HG03039 (cell line): ENCODE measurements at regions not wholly inside any gene's neighbourhood (a gene's known extent, or its start where the extent isn't known, plus 50 kb on each side); places are given as distances from the start of the nearest gene placed in this dataset.
"Not testable (repeated sequence)": the region's sequence is repeated elsewhere in the genome, so short reads cannot be mapped to it uniquely, and the experiment has no call there.

Experiments used
- ATAC-seq: cut with Tn5 transposase; IDR thresholded peaks from one replicate; pipeline ENCODE4 v1.9.1; 2021; ENCODE audit warnings: mild to moderate bottlenecking, moderate library complexity; ENCODE audit not compliant: unreplicated experiment

DNA sequence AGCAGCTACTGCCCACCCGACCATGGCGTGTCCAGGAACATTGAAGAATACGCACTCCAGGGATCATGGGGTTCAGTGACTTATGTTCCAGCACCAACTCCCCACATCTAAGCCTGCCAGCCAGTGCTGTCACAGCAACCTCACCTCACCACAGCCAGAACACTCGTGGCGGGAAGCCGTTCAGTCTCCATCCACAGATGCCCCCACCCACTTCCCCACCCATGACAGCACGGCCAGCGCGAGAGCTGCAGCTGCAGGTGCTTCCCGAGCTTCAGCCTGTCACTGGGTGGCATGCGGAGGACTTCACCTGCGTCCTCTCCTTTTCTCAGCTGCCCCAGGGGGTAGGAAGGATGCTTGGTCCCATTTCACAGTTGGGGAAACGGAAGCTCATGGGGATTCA lies 50.3 kb downstream of the RBFOX3 start:
- ATAC-seq, result no peak

DNA sequence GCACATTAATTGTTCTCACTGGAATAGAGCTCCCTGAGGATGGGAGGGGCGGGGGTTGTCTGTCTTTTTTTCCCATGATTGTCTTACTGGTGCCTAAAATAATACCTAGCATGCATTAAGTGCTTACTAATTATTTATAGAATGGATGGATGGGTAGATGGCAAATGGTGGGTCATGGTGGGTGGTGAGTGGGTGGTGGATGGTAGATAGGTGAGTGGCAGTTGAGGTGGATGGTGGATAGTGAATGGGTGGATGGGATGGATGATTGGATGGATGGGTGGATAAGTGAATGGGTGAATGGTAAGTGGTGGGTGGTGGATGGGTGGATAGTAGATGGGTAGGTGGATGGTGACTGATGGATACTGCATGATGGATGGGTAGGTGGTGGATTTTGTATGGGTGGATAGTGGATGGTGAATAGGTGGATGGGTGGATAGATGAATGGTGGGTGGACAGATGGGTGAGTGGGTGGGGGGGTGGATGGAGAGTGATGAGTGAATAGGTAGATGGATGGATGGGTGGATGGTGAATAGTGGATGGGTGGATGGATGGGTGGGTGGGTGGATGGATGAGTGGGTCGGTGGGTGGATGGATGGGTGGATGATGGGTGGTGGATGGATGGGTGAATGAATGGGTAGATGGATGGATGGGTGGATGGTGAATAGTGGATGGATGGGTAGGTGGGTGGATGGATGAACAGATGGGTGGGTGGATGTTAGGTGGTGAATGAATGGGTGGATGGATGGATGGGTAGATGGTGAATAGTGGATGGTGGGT lies 51.6 kb downstream of the RBFOX3 start:
- no peak for ATAC-seq

DNA sequence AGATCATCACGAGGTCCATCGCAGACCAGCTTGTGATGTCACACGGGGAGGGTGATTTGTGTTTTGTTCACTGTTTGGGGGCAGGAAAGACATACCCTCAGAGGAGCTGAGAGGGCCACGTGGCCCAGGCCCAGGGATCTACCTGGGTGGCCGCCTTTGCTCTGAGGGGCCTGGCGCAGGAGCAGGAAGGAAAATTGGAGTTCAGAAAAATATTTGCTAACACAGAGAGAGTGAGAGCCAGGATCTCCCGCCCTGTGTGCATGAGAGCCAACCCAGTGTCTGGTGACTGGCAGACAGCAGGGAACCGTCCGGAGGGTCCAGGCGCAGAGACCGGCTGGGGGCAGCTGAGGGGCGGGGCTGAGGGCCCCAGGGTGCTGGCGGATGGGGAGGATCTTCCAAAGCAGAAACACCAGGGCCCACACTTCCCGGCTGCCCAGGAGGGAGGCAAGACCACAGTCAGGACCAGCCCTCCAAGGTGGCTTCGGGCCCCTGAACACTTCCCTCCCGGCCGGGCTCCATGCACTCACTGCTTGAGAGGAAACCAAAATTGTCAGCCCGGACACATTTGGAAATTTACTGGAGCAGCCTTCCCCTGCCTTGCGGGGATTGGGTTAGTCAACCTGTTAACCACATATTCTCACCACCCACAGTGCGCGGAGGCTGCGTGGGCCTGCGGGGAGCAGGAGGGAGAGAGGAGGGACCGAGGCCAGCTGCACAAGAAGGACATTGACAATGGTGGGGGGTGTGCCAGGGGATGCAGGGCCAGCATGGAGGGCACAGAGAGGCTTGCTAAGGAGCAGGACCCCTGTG lies 52.6 kb downstream of the RBFOX3 start:
- ATAC-seq, result no peak

DNA sequence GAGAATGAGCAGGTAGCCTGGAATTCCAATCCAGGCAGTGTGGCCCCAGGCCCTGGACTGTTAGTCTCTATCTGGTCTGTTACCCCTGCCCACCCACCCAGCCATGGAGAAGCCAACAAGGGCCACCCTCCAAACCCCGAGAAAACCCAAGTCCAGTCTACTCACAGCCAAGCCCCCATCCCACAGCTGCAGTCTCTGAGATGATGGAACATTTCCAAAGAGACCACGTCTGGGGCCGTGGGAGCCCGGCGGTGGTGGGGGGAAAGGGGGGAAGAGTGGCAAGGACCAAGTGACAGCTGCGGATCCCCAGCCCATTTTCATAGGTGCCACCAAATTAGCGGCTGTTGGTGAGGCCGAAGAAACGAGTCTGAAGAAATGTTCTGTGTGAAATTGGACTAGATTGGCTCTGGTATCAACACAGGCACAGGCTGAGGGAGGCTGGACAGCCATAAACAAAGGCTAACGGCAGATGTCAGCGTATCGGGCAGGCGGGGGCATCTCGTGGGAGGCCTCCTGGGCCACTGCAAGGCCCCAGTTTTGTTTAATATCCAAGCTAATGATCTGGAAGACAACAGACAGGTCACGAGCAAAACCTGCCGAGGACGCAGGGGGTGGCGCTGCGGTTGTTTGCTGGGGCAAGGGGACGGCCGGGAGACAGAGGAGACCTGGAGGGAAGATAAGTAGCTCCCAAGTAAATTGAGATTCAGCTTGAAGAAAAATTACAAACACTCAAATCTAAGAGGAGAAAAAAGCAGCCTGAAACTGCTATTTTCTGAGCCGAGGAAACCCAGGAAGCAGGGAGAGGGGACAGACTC lies 53.4 kb downstream of the RBFOX3 start:
- ATAC-seq, result no peak

DNA sequence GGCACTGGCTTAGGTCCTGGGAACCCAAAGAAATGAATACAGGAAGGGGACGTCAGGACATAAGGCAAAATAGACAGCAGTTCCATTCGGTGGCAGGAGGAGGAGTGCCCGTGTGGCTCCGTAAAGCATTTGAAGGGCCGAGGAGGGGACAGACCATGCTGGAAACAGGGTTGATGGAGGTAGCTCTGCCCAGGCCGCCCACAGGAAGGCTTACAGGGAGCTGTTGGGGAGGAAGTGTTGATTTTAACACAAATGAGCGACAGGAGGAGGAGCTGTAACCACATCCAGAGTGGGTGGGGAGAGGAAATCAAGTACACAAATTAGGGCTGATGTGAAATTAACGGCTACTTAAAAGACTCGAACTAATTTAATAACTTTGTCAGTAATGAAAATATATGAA lies 54.6 kb downstream of the RBFOX3 start:
- no peak for ATAC-seq

DNA sequence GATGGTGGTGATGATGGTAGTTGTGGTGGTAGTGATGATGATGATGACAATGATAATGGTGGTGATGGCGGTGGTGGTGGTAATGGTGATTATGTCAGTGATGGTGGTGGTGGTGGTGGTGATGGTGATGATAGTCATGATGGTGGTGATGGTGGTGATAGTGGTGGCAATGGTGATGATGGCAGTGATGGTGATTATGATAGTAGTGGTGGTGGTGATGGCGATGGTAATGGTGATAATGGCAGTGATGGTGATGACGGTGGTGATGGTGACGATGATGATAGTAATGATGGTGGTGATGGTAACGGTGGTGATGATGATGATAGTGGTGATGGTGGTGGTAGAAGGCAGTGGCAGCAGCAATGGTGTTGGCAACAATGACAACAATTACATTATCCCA lies 55.3 kb downstream of the RBFOX3 start:
- ATAC-seq, result no peak

DNA sequence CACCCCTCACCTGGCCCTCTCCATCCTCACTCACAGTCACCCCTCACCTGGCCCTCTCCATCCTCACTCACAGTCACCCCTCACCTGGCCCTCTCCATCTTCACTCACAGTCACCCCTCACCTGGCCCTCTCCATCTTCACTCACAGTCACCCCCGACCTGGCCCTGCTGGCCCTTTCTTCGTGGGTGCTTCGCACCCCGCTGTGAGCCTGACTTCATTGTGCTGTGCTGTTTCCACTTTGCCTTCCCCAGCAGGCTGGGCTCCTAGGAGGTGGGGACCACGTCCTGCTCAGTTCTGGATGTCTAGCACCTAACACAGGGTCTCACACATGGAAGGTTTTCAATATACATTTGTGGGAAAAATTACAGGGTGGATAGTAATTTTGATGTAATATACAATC lies 56.5 kb downstream of the RBFOX3 start:
- not testable (repeated sequence) for ATAC-seq

DNA sequence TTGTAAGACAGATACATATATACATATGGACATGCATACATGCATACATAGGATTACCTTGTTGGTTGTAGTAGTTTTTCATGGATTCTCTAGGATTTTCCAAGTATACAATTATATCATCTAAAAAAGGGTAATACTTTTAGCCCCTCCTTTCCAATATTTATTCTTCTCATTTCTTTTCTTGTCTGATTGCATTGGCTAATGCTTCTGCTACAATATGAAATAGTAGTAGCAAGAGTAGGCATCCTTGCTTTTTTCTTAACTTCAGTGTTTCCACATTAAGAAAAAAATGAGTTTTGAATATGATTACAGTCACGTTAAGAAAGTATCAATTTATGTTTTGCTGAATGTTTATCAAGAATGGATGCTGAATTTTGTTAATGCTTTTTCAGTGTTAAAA lies 58.0 kb downstream of the RBFOX3 start:
- ATAC-seq, result no peak

DNA sequence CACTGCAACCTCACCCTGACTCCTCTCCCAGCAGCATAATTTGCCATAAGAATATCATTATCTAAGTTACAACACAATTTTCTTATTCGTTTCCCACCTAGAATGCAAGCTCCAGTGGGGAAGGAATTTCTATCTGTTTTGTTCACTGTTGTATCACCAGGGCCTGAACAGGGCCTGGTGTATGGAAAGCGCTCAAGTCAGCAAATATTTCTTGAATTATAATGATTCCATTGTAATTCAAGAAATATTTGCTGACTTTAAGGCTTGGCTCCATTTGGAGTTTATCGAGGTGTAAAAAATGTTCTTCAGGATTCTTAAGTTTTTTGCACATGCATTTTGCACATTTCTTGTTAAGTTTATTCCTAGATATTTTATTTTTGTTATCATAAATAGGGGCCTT lies 58.4 kb downstream of the RBFOX3 start:
- ATAC-seq, result no peak

DNA sequence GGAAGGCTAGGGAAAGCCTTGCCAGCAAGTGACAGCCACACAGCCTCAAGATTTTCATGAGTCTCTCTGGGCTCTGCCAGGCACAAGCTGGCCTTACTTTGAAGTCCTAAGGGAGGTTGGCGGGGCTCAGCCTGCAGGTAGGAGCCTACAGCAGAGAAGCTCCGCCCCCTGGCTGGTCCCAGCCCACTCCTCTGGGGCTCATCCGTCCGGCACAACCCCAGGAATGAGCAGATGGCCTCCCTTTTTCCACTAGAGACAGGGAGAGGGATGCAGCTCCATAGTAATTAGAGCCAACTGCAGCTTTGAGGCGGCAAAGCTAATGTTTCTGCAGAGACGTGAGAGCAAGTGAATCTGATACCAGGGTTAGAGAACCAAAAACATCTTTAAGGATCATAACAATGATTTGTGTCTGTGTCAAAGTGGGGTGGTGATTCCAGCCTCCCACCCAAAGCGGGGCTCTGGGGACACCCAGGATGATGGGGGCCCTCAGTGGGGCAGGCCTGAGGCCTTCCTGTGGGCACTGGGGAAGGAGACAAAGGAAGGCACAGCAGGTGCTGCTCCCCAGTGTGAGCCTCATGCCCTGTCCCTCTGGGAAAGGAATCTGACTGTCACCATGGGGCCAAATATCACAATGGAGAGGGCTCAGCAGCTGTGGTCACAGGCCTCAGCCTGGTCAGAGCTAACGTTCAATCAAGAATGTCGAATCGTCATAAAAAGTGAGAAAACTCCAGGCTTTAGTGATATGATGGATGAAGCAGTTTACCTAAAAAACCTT lies 61.5 kb downstream of the RBFOX3 start:
- no peak for ATAC-seq

DNA sequence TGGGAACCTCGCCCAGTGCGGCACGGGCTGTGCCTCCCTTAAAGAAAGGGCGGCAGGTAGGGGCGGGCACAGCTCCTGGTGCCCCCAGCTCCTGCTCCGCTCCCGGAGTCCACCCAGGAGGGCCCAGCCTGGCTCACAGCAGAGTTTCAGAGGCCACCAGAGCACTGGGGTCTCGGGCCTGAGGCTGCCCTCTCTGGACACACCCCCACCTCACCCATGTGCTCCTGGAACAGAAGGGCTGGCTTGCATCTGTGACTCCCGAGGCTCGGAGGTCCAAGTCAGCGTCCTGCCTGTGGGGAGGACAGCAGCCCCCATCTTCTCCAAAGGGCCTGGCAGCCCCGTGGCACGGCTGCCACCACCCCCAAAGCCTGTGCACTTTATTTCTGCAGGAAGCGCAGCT lies 62.7 kb downstream of the RBFOX3 start:
- ATAC-seq, result no peak

DNA sequence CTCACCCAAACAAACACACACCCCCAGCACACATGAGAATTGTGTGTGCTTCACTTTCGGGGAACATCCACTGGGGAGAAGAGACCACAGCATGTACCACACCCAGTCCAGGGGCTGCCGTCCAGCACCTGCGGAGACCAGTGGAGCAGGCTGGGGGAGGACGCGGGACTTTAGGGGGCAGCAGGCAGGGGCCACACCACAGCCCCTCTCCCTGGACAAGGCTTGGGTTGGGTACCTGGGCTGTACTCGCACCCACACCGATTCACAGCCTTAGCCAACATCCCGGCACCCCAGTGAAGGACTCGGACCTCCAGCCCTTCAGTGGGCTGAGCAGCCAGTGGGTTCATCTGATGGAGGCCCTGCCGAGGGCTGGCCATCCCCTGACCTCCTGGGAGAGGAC lies 63.3 kb downstream of the RBFOX3 start:
- ATAC-seq, result no peak

DNA sequence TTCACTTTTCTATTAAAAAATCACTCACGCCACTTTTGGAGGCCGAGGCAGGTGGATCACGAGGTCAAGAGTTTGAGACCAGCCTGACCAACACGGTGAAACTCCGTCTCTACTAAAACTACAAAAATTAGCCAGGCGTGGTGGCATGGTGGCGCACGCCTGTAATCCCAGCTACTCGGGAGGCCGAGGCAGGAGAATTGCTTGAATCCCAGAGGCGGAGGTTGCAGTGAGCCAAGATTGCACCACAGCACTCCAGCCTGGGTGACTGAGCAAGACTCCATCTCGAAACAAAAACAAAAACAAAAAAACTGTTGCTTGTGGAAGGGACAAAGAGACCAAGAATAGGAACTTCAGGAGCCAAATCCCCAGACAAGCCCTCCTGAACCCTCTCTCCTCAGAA lies 63.7 kb downstream of the RBFOX3 start:
- ATAC-seq, result not testable (repeated sequence)

DNA sequence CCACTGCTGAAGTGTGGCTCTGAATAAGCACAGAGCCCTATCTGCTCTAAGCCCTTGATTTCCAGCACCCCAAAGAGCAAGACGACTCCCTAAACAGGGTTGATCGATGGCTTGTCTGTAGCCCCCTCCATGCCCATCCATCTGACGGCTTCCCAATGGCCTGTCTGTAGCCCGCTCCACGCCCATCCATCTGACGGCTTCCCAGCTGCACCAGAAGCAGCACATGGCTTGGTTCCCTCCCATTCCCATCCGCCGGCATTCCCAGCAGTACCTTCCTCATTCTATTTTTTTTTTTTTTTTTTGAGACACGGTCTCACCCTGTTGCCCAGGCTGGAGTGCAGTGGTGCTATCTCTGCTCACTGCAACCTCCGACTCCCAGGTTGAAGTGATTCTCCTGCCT lies 64.5 kb downstream of the RBFOX3 start:
- no peak for ATAC-seq

DNA sequence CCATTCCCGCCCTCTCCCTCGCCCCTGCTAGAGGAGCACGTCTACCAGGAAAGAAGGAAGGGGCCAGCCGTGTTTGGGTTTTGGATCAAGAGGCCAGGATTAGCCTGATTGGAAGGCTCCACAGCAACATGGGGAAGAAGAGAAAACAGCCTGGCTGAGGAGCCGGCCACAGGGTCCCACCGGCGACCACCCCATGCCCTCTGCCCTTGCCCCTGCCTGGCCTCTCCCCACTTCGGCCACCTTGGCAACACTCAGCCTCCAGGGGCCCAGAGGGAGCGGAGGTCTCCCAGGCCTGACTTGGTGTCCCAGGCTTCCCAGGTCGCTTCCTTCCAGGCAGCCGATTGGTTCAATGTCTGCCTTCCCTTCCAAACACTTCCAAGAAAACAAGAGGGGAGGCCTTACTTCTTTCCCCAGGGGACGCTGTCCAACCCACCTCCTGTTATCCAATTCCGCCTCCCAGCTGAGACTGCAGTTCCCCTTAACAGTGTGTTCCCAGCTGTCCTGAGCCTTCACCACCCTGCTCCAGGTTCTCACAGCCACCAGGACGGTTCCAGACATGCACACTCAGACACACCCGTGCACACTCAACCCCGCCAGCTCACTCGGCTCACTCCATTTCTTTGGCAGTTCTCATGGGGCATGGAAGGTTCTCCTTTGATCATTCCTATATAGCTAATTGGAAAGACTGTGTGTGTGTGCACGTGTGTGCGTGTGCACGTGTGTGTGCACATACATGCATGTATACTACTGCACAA lies 65.4 kb downstream of the RBFOX3 start:
- ATAC-seq, result no peak

DNA sequence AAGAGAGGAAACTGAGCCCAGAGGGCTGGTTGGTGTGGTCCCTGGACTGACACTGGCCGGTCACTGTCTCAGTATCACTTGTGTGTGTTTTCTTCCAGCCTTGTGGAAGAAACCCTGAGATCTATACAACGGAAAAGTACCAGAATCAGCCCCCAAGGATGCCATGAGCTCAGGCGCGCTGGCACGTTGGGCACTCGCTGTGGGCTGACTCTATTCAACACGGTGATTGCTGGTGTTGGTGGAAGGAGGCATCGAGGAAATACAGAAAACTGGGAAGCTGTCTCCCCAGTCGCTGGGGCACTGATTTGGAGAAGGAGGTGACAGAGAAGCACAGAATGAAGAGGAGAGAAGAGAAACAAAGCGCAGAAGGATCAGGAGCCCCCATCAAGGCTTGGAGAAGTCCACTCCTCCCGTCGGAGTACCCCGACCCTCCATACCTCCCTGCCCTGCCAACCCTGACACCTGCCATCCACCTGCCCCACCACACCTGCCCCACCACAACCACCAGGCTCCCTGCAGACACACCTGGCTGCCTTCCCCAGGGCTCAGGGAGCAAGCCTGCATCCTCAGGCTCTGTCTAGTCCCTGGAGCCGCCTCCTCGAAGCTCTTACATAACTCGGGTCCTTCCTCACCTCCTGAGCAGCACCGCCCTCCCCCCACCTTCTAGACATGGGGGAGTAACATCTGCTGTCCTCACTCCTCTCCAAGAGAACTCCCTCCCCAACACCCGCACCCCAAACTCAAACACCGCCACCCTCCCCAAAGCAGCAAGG lies 66.5 kb downstream of the RBFOX3 start:
- ATAC-seq, result no peak

DNA sequence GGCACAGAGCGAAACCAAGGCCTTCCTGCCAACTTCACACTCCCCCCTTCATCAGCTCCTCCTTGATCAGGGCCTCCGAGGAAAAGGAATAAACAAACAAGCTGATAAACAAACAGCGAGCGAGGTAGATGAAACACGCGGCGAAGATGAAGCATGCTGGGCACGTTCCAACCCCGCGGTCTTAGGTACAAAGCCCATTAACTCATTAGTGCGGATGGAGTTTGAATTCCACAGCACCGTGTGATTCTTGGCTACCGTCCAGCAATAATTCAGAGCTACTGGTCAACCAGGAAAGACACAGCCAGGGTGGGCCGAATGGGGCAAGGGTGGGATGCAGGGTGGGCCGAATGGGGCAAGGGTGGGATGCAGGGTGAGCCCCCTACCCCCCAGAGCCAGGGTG lies 67.3 kb downstream of the RBFOX3 start:
- no peak for ATAC-seq

DNA sequence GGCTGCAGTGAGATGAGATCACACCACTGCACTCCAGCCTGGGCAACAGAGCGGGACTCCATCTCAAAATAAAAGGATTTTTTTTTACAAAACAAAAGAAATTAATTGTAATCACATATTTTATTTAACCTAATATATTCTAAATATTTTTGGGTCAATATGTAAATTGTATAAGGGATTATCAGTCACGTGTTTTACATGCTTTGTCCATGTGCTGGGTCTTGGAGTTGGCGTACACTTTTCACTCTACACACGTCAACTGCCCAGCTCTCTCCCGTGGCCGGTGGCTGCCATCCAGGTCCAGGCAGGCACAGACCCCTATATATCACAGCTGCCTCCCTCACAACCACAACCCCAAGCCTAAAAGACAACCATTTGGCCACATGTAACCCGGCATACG lies 68.1 kb downstream of the RBFOX3 start:
- no peak for ATAC-seq
